GM13977 (cell line): ENCODE measurements at regions not wholly inside any gene's neighbourhood (a gene's known extent, or its start where the extent isn't known, plus 50 kb on each side); places are given as distances from the start of the nearest gene placed in this dataset.
"Not testable (repeated sequence)": the region's sequence is repeated elsewhere in the genome, so short reads cannot be mapped to it uniquely, and the experiment has no call there.

Experiments used
- DNase-seq: peaks from one replicate; pipeline ENCODE4 v3.0.0; 2012; ENCODE audit warnings: low spot score
- in situ Hi-C: fragments of 300-500 bp; cut with MboI; formaldehyde crosslinking; loops from one replicate; pipeline ENCODE4 v1.12.0; 2022; ENCODE audit warnings: low sequenced_read_pairs, low pct_unique_long_range_greater_than_20kb, mixed read lengths, inconsistent platforms; ENCODE audit not compliant: unreplicated experiment
- TF ChIP-seq, protein P1 (sequence below): IDR thresholded peaks from 2 replicates; pipeline ENCODE4 v1.5.1; 2012; ENCODE audit warnings: mild to moderate bottlenecking, control low read depth; ENCODE audit not compliant: insufficient read depth; ENCODE audit errors: extremely low read depth, missing control alignments

DNA sequence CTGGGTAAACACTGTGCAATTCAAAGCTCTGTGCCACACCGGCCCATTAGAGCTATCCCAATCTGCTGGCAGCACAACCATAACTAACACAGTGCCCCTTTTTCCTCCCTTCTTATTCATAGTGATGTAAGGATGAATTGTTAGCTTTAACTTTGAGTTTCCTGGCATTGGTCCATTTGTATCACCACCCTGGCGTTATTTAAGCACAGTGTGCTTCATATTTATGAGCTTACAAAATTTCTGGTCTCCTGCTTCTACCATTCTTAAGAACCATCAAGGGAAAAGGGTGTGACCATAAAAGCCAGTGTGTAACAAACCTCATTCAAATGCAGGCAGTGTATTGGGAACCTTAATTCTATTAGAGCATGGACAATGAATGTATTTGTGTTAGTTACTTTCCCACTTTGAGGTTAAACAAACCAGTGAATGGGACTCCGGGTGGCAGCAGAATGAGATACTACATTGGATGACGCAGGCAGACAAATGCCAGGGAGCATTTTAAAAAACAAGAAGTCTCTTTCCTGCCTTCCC lies 222.6 kb downstream of the TMEM161B start:
- DNase-seq = no peak
- in situ Hi-C loops = no loop called here
- TF ChIP-seq, protein P1, sequence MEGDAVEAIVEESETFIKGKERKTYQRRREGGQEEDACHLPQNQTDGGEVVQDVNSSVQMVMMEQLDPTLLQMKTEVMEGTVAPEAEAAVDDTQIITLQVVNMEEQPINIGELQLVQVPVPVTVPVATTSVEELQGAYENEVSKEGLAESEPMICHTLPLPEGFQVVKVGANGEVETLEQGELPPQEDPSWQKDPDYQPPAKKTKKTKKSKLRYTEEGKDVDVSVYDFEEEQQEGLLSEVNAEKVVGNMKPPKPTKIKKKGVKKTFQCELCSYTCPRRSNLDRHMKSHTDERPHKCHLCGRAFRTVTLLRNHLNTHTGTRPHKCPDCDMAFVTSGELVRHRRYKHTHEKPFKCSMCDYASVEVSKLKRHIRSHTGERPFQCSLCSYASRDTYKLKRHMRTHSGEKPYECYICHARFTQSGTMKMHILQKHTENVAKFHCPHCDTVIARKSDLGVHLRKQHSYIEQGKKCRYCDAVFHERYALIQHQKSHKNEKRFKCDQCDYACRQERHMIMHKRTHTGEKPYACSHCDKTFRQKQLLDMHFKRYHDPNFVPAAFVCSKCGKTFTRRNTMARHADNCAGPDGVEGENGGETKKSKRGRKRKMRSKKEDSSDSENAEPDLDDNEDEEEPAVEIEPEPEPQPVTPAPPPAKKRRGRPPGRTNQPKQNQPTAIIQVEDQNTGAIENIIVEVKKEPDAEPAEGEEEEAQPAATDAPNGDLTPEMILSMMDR = no peak

- TF ChIP-seq, protein P1 = no peak
- in situ Hi-C loops = no loop called here
Observed at GRCh38 chr5:88045165-88045564, 223.5 kb downstream of the TMEM161B start.

GRCh38 chr5:88034520-88034919 lies 234.1 kb downstream of the TMEM161B start:
- TF ChIP-seq, protein P1 = no peak
- in situ Hi-C loops = no loop called here
- no peak for DNase-seq

More at GRCh38 chr5:88045165-88045564, 223.5 kb downstream of the TMEM161B start:
- DNase-seq = no peak

DNA sequence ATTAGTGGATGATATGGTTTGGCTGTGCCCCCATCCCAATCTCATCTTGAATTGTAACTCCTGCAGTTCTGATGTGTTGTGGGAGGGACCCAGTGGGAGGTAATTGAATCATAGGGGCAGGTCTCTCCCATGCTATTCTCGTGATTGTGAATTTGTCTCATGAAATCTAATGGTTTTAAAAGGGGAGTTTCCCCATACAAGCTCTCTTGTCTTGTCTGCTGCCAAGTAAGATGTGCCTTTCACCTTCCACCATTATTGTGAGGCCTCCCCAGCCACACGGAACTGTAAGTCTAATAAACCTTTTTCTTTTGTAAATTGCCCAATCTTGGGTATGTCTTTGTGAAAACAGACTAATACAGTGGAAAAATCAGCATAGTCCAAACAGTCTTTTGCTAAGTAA lies 235.5 kb downstream of the TMEM161B start:
- DNase-seq = no peak
- in situ Hi-C loops = no loop called here
- TF ChIP-seq, protein P1 = no peak

GRCh38 chr5:88029011-88029410 lies 239.6 kb downstream of the TMEM161B start:
- in situ Hi-C loops = no loop called here
- TF ChIP-seq, protein P1 = no peak
- DNase-seq = no peak

GRCh38 chr5:88021141-88021540 lies 247.5 kb downstream of the TMEM161B start:
- TF ChIP-seq, protein P1 = no peak
- DNase-seq = no peak
- in situ Hi-C loops = no loop called here

GRCh38 chr5:88014984-88015383 lies 253.7 kb downstream of the TMEM161B start:
- in situ Hi-C loops, DNase-seq: not testable (repeated sequence)
